ENCODE measurements at regions not wholly inside any gene's neighbourhood (a gene's known extent, or its start where the extent isn't known, plus 50 kb on each side); places are given as distances from the start of the nearest gene placed in this dataset.

GRCh38 chr2:118240276-118240675 is 152.0 kb downstream of the INSIG2 start:
- Mint-ChIP-seq H3K9me3 (no peaks in the 10 kb centered on the region), H3K4me3 (no peak overlapping the region), H3K27ac (no peak overlapping the region), H3K27me3 (peaks cover 18% of the 10 kb centered on the region), H3K4me1 (ENCODE audit: low read depth) (no peaks in the 10 kb centered on the region), H3K36me3 (ENCODE audit: low read depth) (no peaks in the 10 kb centered on the region)
- intact Hi-C loops (cut with micrococcal nuclease): no loop called here

- H3K4me1 Mint-ChIP-seq (ENCODE audit: low read depth): no peaks in the 10 kb centered on the region
- H3K27ac Mint-ChIP-seq: no peak overlapping the region
- intact Hi-C loops (cut with micrococcal nuclease): no loop called here
- no peaks in the 10 kb centered on the region for H3K36me3 Mint-ChIP-seq (ENCODE audit: low read depth)
- H3K27me3 Mint-ChIP-seq: peaks cover 24% of the 10 kb centered on the region
- no peaks in the 10 kb centered on the region for H3K9me3 Mint-ChIP-seq
- H3K4me3 Mint-ChIP-seq: no peak overlapping the region
Observed at GRCh38 chr2:118239284-118239683, 151.0 kb downstream of the INSIG2 start.

GRCh38 chr2:118237451-118237850 is 149.2 kb downstream of the INSIG2 start:
- H3K36me3 Mint-ChIP-seq (ENCODE audit: low read depth): no peaks in the 10 kb centered on the region
- H3K4me3 Mint-ChIP-seq: no peak overlapping the region
- peaks cover 29% of the 10 kb centered on the region for H3K27me3 Mint-ChIP-seq
- no peak overlapping the region for H3K27ac Mint-ChIP-seq
- no peaks in the 10 kb centered on the region for H3K4me1 Mint-ChIP-seq (ENCODE audit: low read depth)
- intact Hi-C loops (cut with micrococcal nuclease): no loop called here
- H3K9me3 Mint-ChIP-seq: no peaks in the 10 kb centered on the region

GRCh38 chr2:118232796-118233195 is 144.5 kb downstream of the INSIG2 start:
- no peaks in the 10 kb centered on the region for H3K9me3 Mint-ChIP-seq
- peaks cover 49% of the 10 kb centered on the region for H3K27me3 Mint-ChIP-seq
- no peaks in the 10 kb centered on the region for H3K4me1 Mint-ChIP-seq (ENCODE audit: low read depth)
- no peaks in the 10 kb centered on the region for H3K36me3 Mint-ChIP-seq (ENCODE audit: low read depth)
- H3K4me3 Mint-ChIP-seq: no peak overlapping the region
- H3K27ac Mint-ChIP-seq: no peak overlapping the region
- intact Hi-C loops (cut with micrococcal nuclease): no loop called here

GRCh38 chr2:118232391-118232790 is 144.1 kb downstream of the INSIG2 start:
- Mint-ChIP-seq H3K36me3 (ENCODE audit: low read depth) (no peaks in the 10 kb centered on the region), H3K4me1 (ENCODE audit: low read depth) (no peaks in the 10 kb centered on the region), H3K27ac (no peak overlapping the region), H3K9me3 (no peaks in the 10 kb centered on the region), H3K4me3 (no peak overlapping the region), H3K27me3 (peaks cover 53% of the 10 kb centered on the region)
- intact Hi-C loops (cut with micrococcal nuclease): no loop called here

- Mint-ChIP-seq H3K9me3 (no peaks in the 10 kb centered on the region), H3K4me1 (ENCODE audit: low read depth) (no peaks in the 10 kb centered on the region), H3K27me3 (peaks cover 54% of the 10 kb centered on the region), H3K27ac (no peak overlapping the region), H3K36me3 (ENCODE audit: low read depth) (no peaks in the 10 kb centered on the region), H3K4me3 (no peak overlapping the region)
- intact Hi-C loops (cut with micrococcal nuclease): no loop called here
Observed at GRCh38 chr2:118231759-118232158, 143.5 kb downstream of the INSIG2 start.

GRCh38 chr2:118227698-118228508 is 139.6 kb downstream of the INSIG2 start:
- peaks cover 15% of the 10 kb centered on the region for H3K4me1 Mint-ChIP-seq (ENCODE audit: low read depth)
- H3K4me3 Mint-ChIP-seq: no peak overlapping the region
- intact Hi-C loops (cut with micrococcal nuclease): no loop called here
- no peaks in the 10 kb centered on the region for H3K9me3 Mint-ChIP-seq
- H3K27me3 Mint-ChIP-seq: peaks cover 74% of the 10 kb centered on the region
- H3K36me3 Mint-ChIP-seq (ENCODE audit: low read depth): no peaks in the 10 kb centered on the region
- no peak overlapping the region for H3K27ac Mint-ChIP-seq

- Mint-ChIP-seq H3K36me3 (ENCODE audit: low read depth) (no peaks in the 10 kb centered on the region), H3K4me1 (ENCODE audit: low read depth) (peaks cover 15% of the 10 kb centered on the region), H3K9me3 (no peaks in the 10 kb centered on the region), H3K27ac (no peak overlapping the region), H3K4me3 (no peak overlapping the region), H3K27me3 (peaks cover 82% of the 10 kb centered on the region)
- intact Hi-C loops (cut with micrococcal nuclease): no loop called here
Observed at GRCh38 chr2:118225666-118226065, 137.4 kb downstream of the INSIG2 start.

- Mint-ChIP-seq H3K36me3 (ENCODE audit: low read depth) (no peaks in the 10 kb centered on the region), H3K4me1 (ENCODE audit: low read depth) (peaks cover 15% of the 10 kb centered on the region), H3K9me3 (no peaks in the 10 kb centered on the region), H3K27me3 (peaks cover 81% of the 10 kb centered on the region), H3K27ac (no peak overlapping the region), H3K4me3 (peak overlapping the region; percentile 27)
- intact Hi-C loops (cut with micrococcal nuclease): no loop called here
Observed at GRCh38 chr2:118224895-118225311, 136.6 kb downstream of the INSIG2 start.

GRCh38 chr2:118223992-118224894 is 136.0 kb downstream of the INSIG2 start:
- peaks cover 15% of the 10 kb centered on the region for H3K4me1 Mint-ChIP-seq (ENCODE audit: low read depth)
- H3K27me3 Mint-ChIP-seq: peaks cover 80% of the 10 kb centered on the region
- no peak overlapping the region for H3K27ac Mint-ChIP-seq
- H3K9me3 Mint-ChIP-seq: no peaks in the 10 kb centered on the region
- intact Hi-C loops (cut with micrococcal nuclease): loop anchor here (2.0 kb wide), 1 partner anchor 641 kb away; no protein-coding TSS in a partner anchor
- peak overlapping the region; percentile 85 for H3K4me3 Mint-ChIP-seq
- H3K36me3 Mint-ChIP-seq (ENCODE audit: low read depth): no peaks in the 10 kb centered on the region

GRCh38 chr2:118223511-118223991 is 135.3 kb downstream of the INSIG2 start:
- H3K27ac Mint-ChIP-seq: no peak overlapping the region
- H3K4me3 Mint-ChIP-seq: peak overlapping the region; percentile 85
- peaks cover 78% of the 10 kb centered on the region for H3K27me3 Mint-ChIP-seq
- no peaks in the 10 kb centered on the region for H3K9me3 Mint-ChIP-seq
- H3K36me3 Mint-ChIP-seq (ENCODE audit: low read depth): no peaks in the 10 kb centered on the region
- intact Hi-C loops (cut with micrococcal nuclease): loop anchor here (2.0 kb wide), 1 partner anchor 641 kb away; no protein-coding TSS in a partner anchor
- H3K4me1 Mint-ChIP-seq (ENCODE audit: low read depth): peaks cover 15% of the 10 kb centered on the region

- Mint-ChIP-seq H3K27ac (no peak overlapping the region), H3K4me3 (no peak overlapping the region), H3K36me3 (ENCODE audit: low read depth) (no peaks in the 10 kb centered on the region), H3K4me1 (ENCODE audit: low read depth) (peaks cover 15% of the 10 kb centered on the region), H3K27me3 (peaks cover 76% of the 10 kb centered on the region), H3K9me3 (no peaks in the 10 kb centered on the region)
- intact Hi-C loops (cut with micrococcal nuclease): loop anchor here (1.0 to 2.0 kb wide), 2 partner anchors 632 to 642 kb away; no protein-coding TSS in a partner anchor
Observed at GRCh38 chr2:118222672-118223421, 134.6 kb downstream of the INSIG2 start.

GRCh38 chr2:118222273-118222594 is 134.0 kb downstream of the INSIG2 start:
- Mint-ChIP-seq H3K9me3 (no peaks in the 10 kb centered on the region), H3K4me1 (ENCODE audit: low read depth) (peaks cover 15% of the 10 kb centered on the region), H3K4me3 (no peak overlapping the region), H3K27ac (no peak overlapping the region), H3K27me3 (peaks cover 70% of the 10 kb centered on the region), H3K36me3 (ENCODE audit: low read depth) (no peaks in the 10 kb centered on the region)
- intact Hi-C loops (cut with micrococcal nuclease): loop anchor here (1.0 to 2.0 kb wide), 2 partner anchors 633 to 643 kb away; no protein-coding TSS in a partner anchor
